GM19467 (cell line): ENCODE measurements at regions not wholly inside any gene's neighbourhood (a gene's known extent, or its start where the extent isn't known, plus 50 kb on each side); places are given as distances from the start of the nearest gene placed in this dataset.
"Not testable (repeated sequence)": the region's sequence is repeated elsewhere in the genome, so short reads cannot be mapped to it uniquely, and the experiment has no call there.

ENCODE experiments used
- ATAC-seq: cut with Tn5 transposase; IDR thresholded peaks from one replicate; pipeline ENCODE4 v1.9.1; 2021; ENCODE audit warnings: mild to moderate bottlenecking, moderate library complexity; ENCODE audit not compliant: unreplicated experiment

- no peak for ATAC-seq
These were observed 1237.8 kb downstream of the SUCLG1 start for GRCh38 chr2:83221258-83221657.

GRCh38 chr2:83217854-83218253, 1241.2 kb downstream of the SUCLG1 start:
- ATAC-seq: no peak

DNA sequence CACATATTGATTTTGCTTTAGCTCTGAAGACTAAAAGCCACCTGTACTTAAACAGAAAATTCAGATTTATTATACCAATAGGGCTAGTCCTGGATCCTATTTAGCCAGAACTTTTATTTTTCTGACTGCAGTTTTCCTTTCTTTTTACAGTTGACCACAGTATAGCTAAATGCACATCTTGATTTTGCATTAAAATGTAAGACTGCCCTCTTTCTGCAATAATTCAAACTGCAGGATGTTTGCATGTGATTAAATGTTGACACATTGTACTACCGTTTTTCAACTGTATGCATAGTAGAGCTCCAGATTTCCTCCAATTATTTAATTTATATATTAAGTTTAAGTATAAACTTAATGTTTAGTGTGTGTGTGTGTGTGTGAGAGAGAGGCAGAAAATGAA, 1262.9 kb downstream of the SUCLG1 start:
- ATAC-seq: no peak

DNA sequence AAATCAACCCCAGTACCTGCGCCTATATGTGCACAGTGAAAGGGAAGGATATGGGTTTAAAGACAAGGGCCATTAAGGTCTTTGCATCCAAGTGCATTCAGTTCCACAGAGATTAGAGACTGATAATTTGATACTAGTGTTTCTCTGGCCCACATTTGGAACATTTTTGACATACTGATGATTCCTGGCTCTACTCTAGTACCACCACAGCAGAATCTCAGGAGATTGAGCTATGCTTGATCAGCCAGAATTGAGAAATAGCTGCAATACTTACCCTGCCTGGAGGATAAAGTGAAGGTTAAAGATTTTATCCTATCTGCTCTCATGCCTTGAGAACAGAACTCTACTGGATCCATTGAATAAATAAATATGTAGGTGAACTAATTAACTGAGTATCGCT, 1267.8 kb downstream of the SUCLG1 start:
- no peak for ATAC-seq

DNA sequence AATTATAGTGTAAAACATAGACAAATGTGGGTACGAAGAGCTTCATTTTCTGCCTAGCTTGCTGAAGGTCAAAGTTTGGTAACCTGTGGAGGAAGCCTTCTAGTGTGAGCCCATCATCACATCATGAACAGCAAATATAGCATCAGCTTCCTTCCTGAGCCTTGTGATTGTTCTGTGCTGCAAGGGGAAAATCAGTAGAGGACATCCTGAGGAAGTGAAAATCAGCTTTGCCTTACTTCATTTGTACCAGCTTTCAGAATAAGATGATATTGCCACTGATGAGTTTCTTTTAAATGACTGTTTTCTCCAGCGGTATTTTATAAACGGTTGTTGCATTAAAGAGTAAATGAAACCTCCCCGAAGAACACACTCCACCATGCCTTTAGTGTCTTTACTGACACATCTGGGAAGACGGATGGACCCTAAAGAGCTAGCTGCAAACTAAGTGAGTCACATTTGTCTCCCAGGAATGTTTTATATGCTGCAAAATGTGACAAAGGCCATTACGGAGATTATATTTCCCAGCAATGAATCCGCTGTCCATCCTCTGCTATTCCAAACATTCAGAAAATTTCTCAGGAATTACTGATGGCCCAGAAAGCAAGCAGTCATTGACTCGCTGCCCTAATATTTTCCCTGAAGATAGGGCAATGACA, 1272.8 kb downstream of the SUCLG1 start:
- no peak for ATAC-seq

- not testable (repeated sequence) for ATAC-seq
These were observed 1278.1 kb downstream of the SUCLG1 start for GRCh38 chr2:83180862-83181530.

- ATAC-seq: no peak
These were observed 1282.5 kb downstream of the SUCLG1 start for GRCh38 chr2:83176539-83176938.

GRCh38 chr2:83172841-83173240, 1286.2 kb downstream of the SUCLG1 start:
- no peak for ATAC-seq

DNA sequence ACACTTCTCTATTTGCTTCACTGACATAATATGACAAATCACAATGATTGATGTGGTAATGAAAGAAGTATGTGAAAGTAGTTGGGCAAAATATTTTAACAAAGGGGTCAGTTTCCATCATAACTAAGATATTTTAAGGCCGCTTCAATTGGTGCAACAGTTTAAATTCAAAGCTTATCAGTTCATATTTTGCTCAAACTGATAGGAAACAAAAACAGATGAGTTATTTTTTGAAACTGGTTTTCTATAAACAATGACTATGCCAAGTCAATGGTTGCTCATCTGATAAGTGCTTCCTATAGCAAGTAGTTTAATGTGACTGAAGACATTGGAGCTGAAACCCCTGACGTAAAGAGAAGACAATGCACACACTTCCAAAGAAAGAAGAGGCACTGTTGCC, 1290.7 kb downstream of the SUCLG1 start:
- ATAC-seq: no peak

GRCh38 chr2:83162421-83162820, 1296.7 kb downstream of the SUCLG1 start:
- no peak for ATAC-seq

GRCh38 chr2:83160571-83160970, 1298.5 kb downstream of the SUCLG1 start:
- ATAC-seq: no peak

DNA sequence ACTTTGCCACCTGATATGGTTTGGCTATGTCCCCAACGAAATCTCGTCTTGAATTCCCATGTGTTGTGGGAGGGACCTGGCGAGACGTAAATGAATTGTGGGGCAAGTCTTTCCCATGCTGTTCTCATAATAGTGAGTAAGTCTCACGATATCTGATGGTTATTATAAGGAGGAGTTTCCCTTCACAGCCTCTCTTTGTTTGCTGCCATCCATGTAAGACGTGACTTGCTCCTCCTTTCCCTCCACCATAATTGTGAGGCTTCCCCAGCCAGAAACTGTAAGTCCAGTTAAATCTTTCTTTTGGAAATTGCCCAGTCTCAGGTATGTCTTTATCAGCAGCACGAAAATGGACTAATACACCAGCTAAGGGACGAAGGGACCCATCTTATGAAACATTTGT, 1303.3 kb downstream of the SUCLG1 start:
- no peak for ATAC-seq

DNA sequence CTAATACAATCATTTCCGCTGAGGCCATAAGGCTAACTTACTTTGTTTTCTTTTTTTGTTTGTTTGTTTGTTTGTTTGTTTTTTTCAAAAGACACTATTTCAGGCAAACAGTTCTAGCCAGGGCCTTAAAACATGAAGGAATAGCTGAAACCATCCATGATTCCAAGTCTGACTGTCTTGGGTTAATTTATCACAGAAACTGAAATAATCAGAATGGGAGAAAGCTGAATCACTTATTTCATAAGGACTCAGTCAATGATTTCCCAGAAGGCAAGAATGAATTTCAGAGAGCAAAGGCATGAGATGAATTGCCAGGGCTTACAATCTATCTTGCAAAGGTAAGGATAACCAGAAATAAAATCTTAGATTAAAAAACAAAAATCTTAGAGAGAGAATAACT, 1315.1 kb downstream of the SUCLG1 start:
- ATAC-seq: no peak

DNA sequence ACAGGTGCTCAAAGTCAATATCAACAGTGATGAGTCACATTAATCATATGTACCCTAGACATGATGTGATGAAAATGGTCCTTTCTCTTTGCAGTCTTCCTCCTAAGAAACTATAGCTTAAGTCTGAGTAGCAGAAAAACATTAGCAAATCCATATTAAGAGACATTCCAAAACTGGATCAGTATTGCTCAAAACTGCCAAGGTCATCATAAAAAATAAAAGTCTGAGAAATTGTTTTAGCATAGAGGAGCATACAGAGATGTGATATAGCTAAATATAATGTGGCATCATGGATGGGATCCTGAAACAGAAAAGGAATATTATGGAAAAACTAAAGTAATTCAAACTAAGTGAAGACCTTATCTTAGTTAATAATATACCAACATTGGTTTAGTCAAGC, 1316.1 kb downstream of the SUCLG1 start:
- no peak for ATAC-seq

GRCh38 chr2:83115606-83116005, 1343.5 kb downstream of the SUCLG1 start:
- ATAC-seq: no peak

- no peak for ATAC-seq
These were observed 1343.9 kb downstream of the SUCLG1 start for GRCh38 chr2:83115155-83115554.

DNA sequence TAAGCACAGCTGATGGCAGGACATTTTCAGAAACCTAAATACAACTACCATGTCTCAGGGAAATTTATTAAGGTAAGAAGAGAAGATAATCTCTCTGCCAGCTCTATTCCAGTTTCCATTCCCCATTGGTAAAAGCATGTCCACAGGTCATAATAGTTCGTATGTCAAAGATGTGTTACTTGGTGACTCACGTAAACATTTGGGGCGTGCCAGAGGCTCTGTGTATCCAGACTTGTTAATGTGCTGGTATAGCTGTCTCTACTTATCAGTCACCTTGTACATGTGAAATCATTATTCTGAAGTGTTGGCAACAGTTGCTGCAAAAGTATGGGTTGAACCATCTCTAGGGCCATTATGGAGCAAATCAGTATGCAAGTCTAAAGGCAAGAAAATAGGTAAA, 1345.1 kb downstream of the SUCLG1 start:
- ATAC-seq: no peak

DNA sequence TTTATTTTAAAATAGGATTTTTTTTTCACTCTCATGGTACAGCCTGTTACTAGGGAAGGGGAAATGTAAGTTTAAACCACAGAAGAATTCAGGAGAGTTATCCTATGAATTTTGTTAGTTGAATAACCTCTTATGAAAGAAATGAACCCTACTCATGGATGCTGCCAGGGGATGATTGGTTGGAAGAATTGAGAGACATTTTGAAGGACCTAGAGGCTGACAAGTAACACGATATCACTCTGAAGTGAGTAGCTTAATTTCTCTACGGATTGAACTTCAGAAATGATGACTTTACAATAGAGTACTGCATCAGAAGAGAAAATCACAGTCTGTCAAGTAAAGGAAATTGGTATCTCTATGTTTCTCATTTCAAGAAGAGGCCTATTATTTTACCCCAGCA, 1346.2 kb downstream of the SUCLG1 start:
- no peak for ATAC-seq

DNA sequence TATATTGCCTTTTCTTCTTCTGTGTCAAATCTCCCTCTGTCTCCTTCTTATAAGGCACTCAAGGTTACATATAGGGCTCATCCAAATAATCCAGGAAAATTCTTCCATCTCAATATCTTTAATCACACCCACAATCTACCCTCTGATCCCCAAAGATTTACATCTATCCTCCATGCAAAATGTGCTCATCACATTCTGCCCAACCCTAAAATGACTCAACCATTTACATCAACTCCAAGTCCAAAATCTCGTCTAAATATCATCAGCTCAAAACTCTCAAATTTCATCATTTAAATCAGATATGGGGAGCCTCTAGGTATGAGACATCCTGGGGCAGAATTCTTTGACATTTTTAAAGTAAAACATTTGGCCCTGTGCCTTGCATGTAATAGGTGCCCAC, 1349.8 kb downstream of the SUCLG1 start:
- no peak for ATAC-seq

DNA sequence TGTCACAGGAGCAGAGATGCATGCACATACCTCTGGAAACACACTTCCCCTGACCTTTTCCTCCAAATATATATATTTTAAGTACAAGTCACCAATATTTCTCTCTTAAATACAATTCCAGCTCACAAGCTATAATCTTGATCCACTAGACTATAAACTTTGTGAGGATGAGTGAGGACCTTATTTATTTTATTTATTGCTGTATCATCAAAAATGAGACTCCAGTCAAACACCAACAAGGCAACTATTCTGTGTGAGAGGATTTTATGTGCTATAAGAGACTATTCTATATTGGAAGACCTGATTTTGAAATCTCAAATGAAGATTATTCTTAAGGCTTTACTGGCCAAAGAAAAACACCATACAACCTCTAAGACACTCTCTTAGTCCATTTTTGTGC, 1352.2 kb downstream of the SUCLG1 start:
- no peak for ATAC-seq

GRCh38 chr2:83104202-83104601, 1354.9 kb downstream of the SUCLG1 start:
- no peak for ATAC-seq

GRCh38 chr2:83103613-83104012, 1355.5 kb downstream of the SUCLG1 start:
- ATAC-seq: no peak

GRCh38 chr2:83089051-83089450, 1370.0 kb downstream of the SUCLG1 start:
- not testable (repeated sequence) for ATAC-seq
